ENCODE measurements at regions not wholly inside any gene's neighbourhood (a gene's known extent, or its start where the extent isn't known, plus 50 kb on each side); places are given as distances from the start of the nearest gene placed in this dataset.
A peak's percentile ranks its signal among the peaks of the same experiment; 100 is the strongest.

- intact Hi-C loops (cut with micrococcal nuclease): no loop called here
- CTCF ChIA-PET: interaction anchor here (0.8 to 5.4 kb wide), 5 partner anchors 9 to 187 kb away, joined by 3 to 26 read pairs (median 3); no protein-coding TSS in a partner anchor
- DNase-seq: no peak
- Mint-ChIP-seq H3K27me3 (peaks cover 3% of the 10 kb centered on the region), H3K9me3 (peaks cover 22% of the 10 kb centered on the region), H3K4me3 (no peak overlapping the region), H3K36me3 (peaks cover 19% of the 10 kb centered on the region), H3K27ac (no peak overlapping the region), H3K4me1 (ENCODE audit: low read depth) (peaks cover 4% of the 10 kb centered on the region)
- POLR2A ChIA-PET: no interaction called here
Observed at GRCh38 chr5:91232523-91232922, 150.6 kb downstream of the ARRDC3 start.

DNA sequence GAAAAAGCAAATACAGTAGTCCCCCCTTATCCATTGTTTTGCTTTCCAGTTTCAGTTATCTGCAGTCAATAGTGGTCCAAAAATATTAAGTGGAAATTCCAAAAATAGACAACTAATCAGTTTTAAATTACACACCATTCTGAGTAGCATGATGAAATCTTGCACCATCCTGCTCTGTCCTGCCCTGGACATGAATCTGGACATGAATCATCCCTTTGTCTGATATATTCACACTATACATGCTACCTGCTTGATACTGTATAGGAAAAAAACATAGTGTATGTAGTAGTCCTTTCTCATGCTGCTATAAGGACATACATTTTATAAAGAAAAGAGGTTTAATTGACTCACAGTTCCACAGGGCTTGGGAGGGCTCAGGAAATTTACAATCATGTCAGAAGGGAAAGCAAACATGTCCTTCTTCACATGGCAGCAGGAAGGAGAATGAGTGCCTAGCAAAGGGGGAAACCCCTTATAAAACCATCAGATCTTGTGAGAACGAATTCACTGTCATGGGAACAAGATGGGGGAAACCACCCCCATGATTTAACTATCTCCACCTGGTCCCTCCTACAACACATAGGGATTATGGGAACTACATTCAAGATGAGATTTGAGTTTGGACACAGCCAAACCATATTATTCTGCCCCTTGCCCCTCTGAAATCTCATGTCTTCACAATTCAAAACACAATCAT is 153.9 kb downstream of the ARRDC3 start:
- Mint-ChIP-seq H3K4me1 (ENCODE audit: low read depth) (peaks cover 4% of the 10 kb centered on the region), H3K4me3 (no peak overlapping the region), H3K36me3 (peaks cover 19% of the 10 kb centered on the region), H3K27me3 (peaks cover 7% of the 10 kb centered on the region), H3K27ac (no peak overlapping the region), H3K9me3 (peaks cover 22% of the 10 kb centered on the region)
- CTCF ChIA-PET: interaction anchor here (1.1 to 3.7 kb wide), 3 partner anchors 155 to 157 kb away, joined by 4 to 164 read pairs (median 4); partner anchors contain the start of gene ARRDC3
- DNase-seq: no peak
- intact Hi-C loops (cut with micrococcal nuclease): loop anchor here (5.0 kb wide), 2 partner anchors 38 to 53 kb away; no protein-coding TSS in a partner anchor
- POLR2A ChIA-PET: no interaction called here

DNA sequence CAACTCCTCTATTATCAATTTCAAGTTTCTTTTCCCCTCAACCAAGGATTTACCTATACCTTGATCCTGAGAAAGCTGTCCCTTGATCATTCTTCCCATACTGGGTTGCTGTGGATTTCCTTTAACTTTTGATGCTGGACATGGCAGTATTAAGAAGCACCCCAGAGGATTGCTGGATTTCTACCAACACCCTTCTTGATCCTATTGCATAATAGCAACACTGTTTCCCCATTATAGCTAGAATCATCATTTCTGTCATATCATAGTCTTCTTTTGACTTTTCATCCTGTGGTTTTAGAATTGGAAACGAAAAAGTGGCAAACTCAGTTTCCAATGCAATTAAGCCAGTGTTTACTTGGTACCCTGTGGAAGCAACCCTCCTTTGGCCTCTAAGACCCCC is 154.9 kb downstream of the ARRDC3 start:
- H3K36me3 Mint-ChIP-seq: peaks cover 19% of the 10 kb centered on the region
- intact Hi-C loops (cut with micrococcal nuclease): loop anchor here (5.0 kb wide), 2 partner anchors 39 to 54 kb away; no protein-coding TSS in a partner anchor
- ChIA-PET POLR2A (interaction anchor here (2.6 kb wide), 1 partner anchor 155 kb away, joined by 10 read pairs; the partner anchor contains the start of gene ARRDC3), CTCF (interaction anchor here (1.4 to 3.7 kb wide), 4 partner anchors 86 to 191 kb away, joined by 3 to 164 read pairs (median 16); partner anchors contain the start of gene ARRDC3)
- H3K9me3 Mint-ChIP-seq: peaks cover 22% of the 10 kb centered on the region
- peaks cover 4% of the 10 kb centered on the region for H3K4me1 Mint-ChIP-seq (ENCODE audit: low read depth)
- DNase-seq: no peak
- H3K27me3 Mint-ChIP-seq: peaks cover 7% of the 10 kb centered on the region
- H3K4me3 Mint-ChIP-seq: no peak overlapping the region
- no peak overlapping the region for H3K27ac Mint-ChIP-seq

GRCh38 chr5:91225848-91226686 is 157.1 kb downstream of the ARRDC3 start:
- Mint-ChIP-seq H3K36me3 (peaks cover 19% of the 10 kb centered on the region), H3K4me3 (no peak overlapping the region), H3K9me3 (peaks cover 22% of the 10 kb centered on the region), H3K4me1 (ENCODE audit: low read depth) (peaks cover 4% of the 10 kb centered on the region), H3K27ac (peak overlapping the region; percentile 13), H3K27me3 (peaks cover 7% of the 10 kb centered on the region)
- DNase-seq: peak; percentile 73
- POLR2A ChIA-PET: interaction anchor here (0.7 to 2.6 kb wide), 2 partner anchors 157 to 160 kb away, joined by 4 to 10 read pairs; partner anchors contain the start of gene ARRDC3
- CTCF ChIA-PET: interaction anchor here (0.6 to 3.7 kb wide), 13 partner anchors 9 to 360 kb away, joined by 3 to 164 read pairs (median 3); partner anchors contain the start of gene ARRDC3
- intact Hi-C loops (cut with micrococcal nuclease): loop anchor here (1.0 to 5.0 kb wide), 6 partner anchors 41 to 193 kb away; no protein-coding TSS in a partner anchor

DNA sequence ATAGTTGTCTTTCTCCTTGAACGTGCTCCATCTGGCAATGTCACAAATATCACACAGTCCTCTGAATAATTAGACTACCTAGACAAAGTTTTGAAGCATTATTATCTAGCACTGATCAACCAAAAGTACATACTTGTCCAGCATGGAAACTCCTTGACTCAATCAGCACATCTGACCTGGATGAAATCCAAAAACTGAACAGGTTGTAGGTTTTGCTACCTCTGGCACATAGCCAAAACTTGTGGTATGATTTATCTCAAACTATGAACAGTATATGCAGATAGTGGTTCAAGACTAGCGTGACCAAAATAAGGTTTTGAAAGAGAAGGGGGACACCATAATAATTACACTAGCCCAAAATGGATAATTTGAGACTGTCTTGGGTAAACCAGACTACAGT is 158.1 kb downstream of the ARRDC3 start:
- H3K4me1 Mint-ChIP-seq (ENCODE audit: low read depth): peaks cover 4% of the 10 kb centered on the region
- H3K36me3 Mint-ChIP-seq: peaks cover 12% of the 10 kb centered on the region
- no peak for DNase-seq
- CTCF ChIA-PET: interaction anchor here (1.5 to 8.6 kb wide), 2 partner anchors 161 to 195 kb away, joined by 7 to 226 read pairs; partner anchors contain the start of gene ARRDC3
- intact Hi-C loops (cut with micrococcal nuclease): loop anchor here (5.0 kb wide), 3 partner anchors 42 to 293 kb away; no protein-coding TSS in a partner anchor
- peaks cover 5% of the 10 kb centered on the region for H3K27me3 Mint-ChIP-seq
- POLR2A ChIA-PET: no interaction called here
- H3K9me3 Mint-ChIP-seq: peaks cover 15% of the 10 kb centered on the region
- H3K27ac Mint-ChIP-seq: no peak overlapping the region
- no peak overlapping the region for H3K4me3 Mint-ChIP-seq

- Mint-ChIP-seq H3K4me3 (no peak overlapping the region), H3K36me3 (peaks cover 7% of the 10 kb centered on the region), H3K9me3 (peaks cover 10% of the 10 kb centered on the region), H3K27me3 (peaks cover 5% of the 10 kb centered on the region), H3K27ac (no peak overlapping the region), H3K4me1 (ENCODE audit: low read depth) (peaks cover 4% of the 10 kb centered on the region)
- ChIA-PET POLR2A (no interaction called here), CTCF (interaction anchor here (1.4 to 8.6 kb wide), 3 partner anchors 8 to 195 kb away, joined by 3 to 226 read pairs (median 7); partner anchors contain the start of gene ARRDC3)
- DNase-seq: no peak
- intact Hi-C loops (cut with micrococcal nuclease): loop anchor here (5.0 kb wide), 1 partner anchor 292 kb away; no protein-coding TSS in a partner anchor
Observed at GRCh38 chr5:91224456-91224855, 158.7 kb downstream of the ARRDC3 start.

- H3K27ac Mint-ChIP-seq: no peak overlapping the region
Observed at GRCh38 chr5:91223886-91224285, 159.2 kb downstream of the ARRDC3 start.

GRCh38 chr5:91222482-91222881 is 160.6 kb downstream of the ARRDC3 start:
- Mint-ChIP-seq H3K27ac (no peak overlapping the region), H3K9me3 (no peaks in the 10 kb centered on the region), H3K36me3 (no peaks in the 10 kb centered on the region), H3K4me1 (ENCODE audit: low read depth) (no peaks in the 10 kb centered on the region), H3K4me3 (no peak overlapping the region), H3K27me3 (peaks cover 4% of the 10 kb centered on the region)
- ChIA-PET CTCF (interaction anchor here (0.9 to 8.6 kb wide), 3 partner anchors 163 to 290 kb away, joined by 5 to 226 read pairs (median 74); partner anchors contain the start of gene ARRDC3), POLR2A (interaction anchor here (0.7 kb wide), 1 partner anchor 157 kb away, joined by 3 read pairs; no protein-coding TSS in a partner anchor)
- DNase-seq: no peak
- intact Hi-C loops (cut with micrococcal nuclease): loop anchor here (2.0 to 5.0 kb wide), 2 partner anchors 290 to 356 kb away; no protein-coding TSS in a partner anchor

More at GRCh38 chr5:91223886-91224285, 159.2 kb downstream of the ARRDC3 start:
- peaks cover 4% of the 10 kb centered on the region for H3K4me1 Mint-ChIP-seq (ENCODE audit: low read depth)
- H3K4me3 Mint-ChIP-seq: no peak overlapping the region
- intact Hi-C loops (cut with micrococcal nuclease): loop anchor here (2.0 to 5.0 kb wide), 2 partner anchors 292 to 357 kb away; no protein-coding TSS in a partner anchor
- H3K9me3 Mint-ChIP-seq: peaks cover 5% of the 10 kb centered on the region
- DNase-seq: no peak
- peaks cover 2% of the 10 kb centered on the region for H3K36me3 Mint-ChIP-seq
- peaks cover 5% of the 10 kb centered on the region for H3K27me3 Mint-ChIP-seq
- ChIA-PET POLR2A (no interaction called here), CTCF (interaction anchor here (0.8 to 8.6 kb wide), 4 partner anchors 9 to 196 kb away, joined by 3 to 226 read pairs (median 5); partner anchors contain the start of gene ARRDC3)

DNA sequence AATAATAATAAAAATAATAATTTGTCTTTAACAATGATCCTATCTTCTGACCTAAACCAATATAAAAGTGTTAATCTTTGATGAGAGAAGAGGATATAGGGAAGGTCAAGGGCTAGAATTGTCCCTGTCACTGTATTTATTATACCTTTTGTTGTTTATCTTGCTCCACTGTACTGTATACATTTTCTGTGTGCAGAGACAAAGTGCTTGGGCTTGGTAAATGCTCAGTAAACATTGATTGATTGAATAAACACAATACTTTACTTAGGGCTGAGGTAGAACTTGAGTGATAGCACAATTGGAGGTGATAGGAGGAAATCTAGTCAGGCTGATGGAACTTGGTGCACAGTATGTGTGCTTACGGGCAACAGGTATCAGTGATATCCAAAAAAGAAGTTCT is 161.2 kb downstream of the ARRDC3 start:
- no peak overlapping the region for H3K4me3 Mint-ChIP-seq
- H3K27ac Mint-ChIP-seq: no peak overlapping the region
- intact Hi-C loops (cut with micrococcal nuclease): loop anchor here (2.0 to 5.0 kb wide), 2 partner anchors 290 to 355 kb away; no protein-coding TSS in a partner anchor
- no peaks in the 10 kb centered on the region for H3K36me3 Mint-ChIP-seq
- no peak for DNase-seq
- ChIA-PET POLR2A (no interaction called here), CTCF (interaction anchor here (7.7 to 8.6 kb wide), 2 partner anchors 164 to 199 kb away, joined by 74 to 226 read pairs; partner anchors contain the start of gene ARRDC3)
- H3K4me1 Mint-ChIP-seq (ENCODE audit: low read depth): no peaks in the 10 kb centered on the region
- H3K9me3 Mint-ChIP-seq: no peaks in the 10 kb centered on the region
- peaks cover 3% of the 10 kb centered on the region for H3K27me3 Mint-ChIP-seq

DNA sequence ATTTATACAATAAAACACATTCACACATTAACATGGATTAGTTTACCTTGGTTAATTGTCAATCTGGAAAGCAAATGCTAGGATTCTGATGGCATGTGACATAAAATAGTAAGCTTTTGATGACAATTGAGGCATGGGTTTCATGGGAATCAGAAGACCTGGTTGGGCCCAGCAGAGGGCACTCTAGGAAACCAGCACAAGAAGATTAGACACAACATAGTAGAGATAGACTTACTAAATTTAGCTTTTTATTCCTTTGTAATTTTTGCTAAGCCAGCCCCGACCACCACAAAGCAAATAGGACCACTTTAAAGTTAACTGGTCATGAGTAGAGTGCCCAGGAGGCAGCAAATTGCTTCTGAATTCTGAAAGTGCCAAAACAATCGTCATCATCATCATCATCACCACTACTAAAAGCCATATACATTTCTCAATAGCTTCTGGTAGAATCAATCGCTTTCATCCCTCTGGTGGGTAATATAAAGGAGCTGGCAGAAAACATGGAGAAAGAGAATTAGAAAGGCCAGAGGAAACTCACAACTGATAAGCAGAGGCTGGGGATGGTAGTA is 163.2 kb downstream of the ARRDC3 start:
- H3K27ac Mint-ChIP-seq: no peak overlapping the region

More for the DNA sequence above, 163.2 kb downstream of the ARRDC3 start:
- Mint-ChIP-seq H3K27me3 (peaks cover 2% of the 10 kb centered on the region), H3K4me1 (ENCODE audit: low read depth) (no peaks in the 10 kb centered on the region), H3K4me3 (no peak overlapping the region), H3K36me3 (no peaks in the 10 kb centered on the region), H3K9me3 (no peaks in the 10 kb centered on the region)
- ChIA-PET CTCF (interaction anchor here (0.6 to 8.6 kb wide), 33 partner anchors 8 to 355 kb away, joined by 3 to 226 read pairs (median 3); partner anchors contain the start of gene ARRDC3), POLR2A (interaction anchor here (1.0 to 2.0 kb wide), 3 partner anchors 60 to 165 kb away, joined by 3 to 6 read pairs (median 3); no protein-coding TSS in a partner anchor)
- intact Hi-C loops (cut with micrococcal nuclease): loop anchor here (1.0 to 5.0 kb wide), 3 partner anchors 49 to 288 kb away; no protein-coding TSS in a partner anchor
- peak; percentile 50 for DNase-seq
